ENCODE measurements at regions not wholly inside any gene's neighbourhood (a gene's known extent, or its start where the extent isn't known, plus 50 kb on each side); places are given as distances from the start of the nearest gene placed in this dataset.

- Histone ChIP-seq H3K4me3 (replicated peaks in 1 of 3; ENCODE audit: insufficient read depth in 1 of 3, low read depth in 1 of 3, low read length in 3 of 3) (no peak overlapping the region), H3K79me2 (ENCODE audit: control insufficient read depth, insufficient read depth, low read length) (no peaks in the 10 kb centered on the region), H3K9ac (replicated peaks; ENCODE audit: extremely low read depth, insufficient read depth, low read length) (no peak overlapping the region), H2AFZ (ENCODE audit: low read depth, low read length) (no peak overlapping the region), H3K36me3 (ENCODE audit: control insufficient read depth in 2 of 2, extremely low read depth in 1 of 2, insufficient read depth in 2 of 2, low read length in 2 of 2) (no peaks in the 10 kb centered on the region), H3K27me3 (ENCODE audit: control insufficient read depth in 2 of 2, insufficient read depth in 2 of 2, low read length in 2 of 2) (no peaks in the 10 kb centered on the region), H3K4me1 (ENCODE audit: control insufficient read depth, extremely low read depth, insufficient read depth, low read length) (no peaks in the 10 kb centered on the region), H3K27ac (ENCODE audit: insufficient read depth, low read depth, low read length) (no peak overlapping the region), H3K9me1 (replicated peaks; ENCODE audit: control insufficient read depth, extremely low read depth, insufficient read depth, low read length) (no peaks in the 10 kb centered on the region), H3K9me3 (replicated peaks; ENCODE audit: control insufficient read depth, insufficient read depth, low read length) (peaks cover 8% of the 10 kb centered on the region), H3K4me2 (ENCODE audit: insufficient read depth, low read length) (no peak overlapping the region), H4K20me1 (replicated peaks; ENCODE audit: control insufficient read depth, extremely low read depth, insufficient read depth, low read length) (no peaks in the 10 kb centered on the region)
- TF ChIP-seq CTCF (IDR thresholded peaks at IDR 0.05; ENCODE audit: extremely low read depth in 1 of 2, insufficient read depth in 1 of 2, low read depth in 1 of 2, low read length in 2 of 2): no peak
- no peak for TF ChIP-seq FOS (IDR thresholded peaks at IDR 0.05; ENCODE audit: borderline replicate concordance, insufficient read depth, low read length)
- no peak for TF ChIP-seq POLR2A (IDR thresholded peaks at IDR 0.05; ENCODE audit: low read depth, low read length)
- no peak for TF ChIP-seq POLR2AphosphoS5 (IDR thresholded peaks at IDR 0.05; ENCODE audit: insufficient read depth, low read depth, low read length)
- TF ChIP-seq MAX (IDR thresholded peaks at IDR 0.05; ENCODE audit: insufficient read depth, insufficient read length): no peak
- no peak for TF ChIP-seq MYC (IDR thresholded peaks at IDR 0.05; ENCODE audit: low read depth, low read length)
- TF ChIP-seq EZH2 (IDR thresholded peaks at IDR 0.05; ENCODE audit: borderline replicate concordance, low read depth, low read length, severe bottlenecking): no peak
- TF ChIP-seq JUN (IDR thresholded peaks at IDR 0.05; ENCODE audit: borderline replicate concordance, insufficient read depth, insufficient read length, low read depth): no peak
- TF ChIP-seq GATA2 (IDR thresholded peaks at IDR 0.05; ENCODE audit: insufficient read depth, insufficient read length, low read depth, low read length): no peak
- no peak for DNase-seq (ENCODE audit: low read depth, low spot score)
- CTCF ChIA-PET: no interaction called here
- FAIRE-seq: no peak
- no TSS peak for BruUV-seq (replicated peaks)
- dilution Hi-C loops (cut with MboI; ENCODE audit: extremely low pct_ligation_motif_present, low sequenced_read_pairs) (no loop called here), intact Hi-C loops (cut with micrococcal nuclease) (no loop called here)
- POLR2A ChIA-PET: no interaction called here
These were observed 433.4 kb downstream of the TMEM38B start for GRCh38 chr9:106127776-106128175.
